Epithelial cell of esophagus (primary cell): ENCODE measurements at regions not wholly inside any gene's neighbourhood (a gene's known extent, or its start where the extent isn't known, plus 50 kb on each side); places are given as distances from the start of the nearest gene placed in this dataset.
A peak's percentile ranks its signal among the peaks of the same experiment; 100 is the strongest.

Source experiments
- DNase-seq: peaks from one replicate; pipeline ENCODE4 v3.0.0; 2010; ENCODE audit warnings: low read depth
- H3K4me3 ChIP-seq: 2 replicates; pipeline ENCODE4 v1.5.1; 2011; ENCODE audit warnings: mild to moderate bottlenecking, low read length, control low read depth
- TF ChIP-seq, protein P1 (sequence below): IDR thresholded peaks from 2 replicates; pipeline ENCODE4 v1.5.1; 2011; ENCODE audit warnings: low read depth, mild to moderate bottlenecking, low read length, control low read depth, inconsistent platforms; ENCODE audit not compliant: insufficient read depth; ENCODE audit errors: missing control alignments

DNA sequence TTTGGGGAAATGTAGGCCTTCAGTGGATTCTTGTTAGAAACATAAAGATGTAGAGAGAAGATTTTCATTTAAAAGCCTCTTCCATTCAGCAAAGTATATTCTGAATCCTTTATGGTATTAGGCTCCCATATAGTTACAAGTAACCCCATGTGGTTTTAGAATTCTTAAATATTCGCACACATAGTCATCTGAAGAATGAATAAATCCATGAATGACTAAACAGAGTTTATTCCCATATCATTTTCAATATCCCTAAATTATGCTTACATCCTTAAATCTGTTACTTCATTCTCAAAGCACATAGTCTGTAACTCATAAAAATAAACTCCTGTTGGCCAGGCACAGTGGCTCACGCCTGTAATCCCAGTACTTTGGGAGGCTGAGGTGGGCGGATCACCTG lies 962.1 kb downstream of the KCNJ18 start:
- DNase-seq = no peak
- TF ChIP-seq, protein P1, sequence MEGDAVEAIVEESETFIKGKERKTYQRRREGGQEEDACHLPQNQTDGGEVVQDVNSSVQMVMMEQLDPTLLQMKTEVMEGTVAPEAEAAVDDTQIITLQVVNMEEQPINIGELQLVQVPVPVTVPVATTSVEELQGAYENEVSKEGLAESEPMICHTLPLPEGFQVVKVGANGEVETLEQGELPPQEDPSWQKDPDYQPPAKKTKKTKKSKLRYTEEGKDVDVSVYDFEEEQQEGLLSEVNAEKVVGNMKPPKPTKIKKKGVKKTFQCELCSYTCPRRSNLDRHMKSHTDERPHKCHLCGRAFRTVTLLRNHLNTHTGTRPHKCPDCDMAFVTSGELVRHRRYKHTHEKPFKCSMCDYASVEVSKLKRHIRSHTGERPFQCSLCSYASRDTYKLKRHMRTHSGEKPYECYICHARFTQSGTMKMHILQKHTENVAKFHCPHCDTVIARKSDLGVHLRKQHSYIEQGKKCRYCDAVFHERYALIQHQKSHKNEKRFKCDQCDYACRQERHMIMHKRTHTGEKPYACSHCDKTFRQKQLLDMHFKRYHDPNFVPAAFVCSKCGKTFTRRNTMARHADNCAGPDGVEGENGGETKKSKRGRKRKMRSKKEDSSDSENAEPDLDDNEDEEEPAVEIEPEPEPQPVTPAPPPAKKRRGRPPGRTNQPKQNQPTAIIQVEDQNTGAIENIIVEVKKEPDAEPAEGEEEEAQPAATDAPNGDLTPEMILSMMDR = no peak

DNA sequence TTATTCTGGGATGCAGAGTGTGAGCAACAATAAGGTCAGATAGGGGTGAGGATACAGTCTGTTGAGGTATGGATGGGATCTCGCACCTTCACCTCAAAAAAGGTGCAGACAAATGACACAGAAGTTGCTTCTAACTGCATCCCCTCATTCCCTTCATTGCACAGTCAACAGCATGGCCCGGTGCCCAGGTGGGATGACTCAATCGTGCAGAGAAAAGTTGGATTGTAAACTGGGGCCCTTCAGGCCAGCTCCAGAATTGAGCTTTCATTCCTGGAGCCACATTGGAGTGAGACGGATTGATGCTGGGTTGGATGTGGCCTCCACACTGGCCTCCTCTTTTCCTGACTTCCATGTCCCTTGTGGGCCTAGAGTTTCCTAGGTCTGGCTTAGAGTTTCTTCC lies 977.4 kb downstream of the KCNJ18 start:
- peak; percentile 1 for DNase-seq
- TF ChIP-seq, protein P1 = no peak
- no peak overlapping the region for H3K4me3 ChIP-seq

More for the DNA sequence above, 962.1 kb downstream of the KCNJ18 start:
- no peak overlapping the region for H3K4me3 ChIP-seq

DNA sequence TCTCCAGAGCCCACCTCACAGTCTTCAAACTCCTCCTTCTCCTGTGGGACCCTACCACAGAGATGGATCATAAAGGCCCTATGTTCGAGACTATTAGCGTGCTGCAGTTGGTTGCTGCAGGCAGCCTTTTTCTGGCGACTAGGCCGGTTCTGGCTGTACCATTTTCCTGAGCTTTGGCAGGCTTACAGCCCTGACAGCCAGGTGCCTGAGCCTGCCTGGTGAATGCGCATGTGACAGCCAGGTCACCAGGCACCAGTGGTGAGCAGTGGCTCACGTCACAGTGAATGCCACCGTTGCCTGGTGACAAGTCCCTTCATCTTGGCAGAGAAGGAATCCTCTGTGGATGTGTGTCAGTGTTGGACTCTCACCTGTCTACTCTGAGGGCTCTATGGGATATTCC lies 978.8 kb downstream of the KCNJ18 start:
- DNase-seq = no peak
- TF ChIP-seq, protein P1 = no peak
- no peak overlapping the region for H3K4me3 ChIP-seq

DNA sequence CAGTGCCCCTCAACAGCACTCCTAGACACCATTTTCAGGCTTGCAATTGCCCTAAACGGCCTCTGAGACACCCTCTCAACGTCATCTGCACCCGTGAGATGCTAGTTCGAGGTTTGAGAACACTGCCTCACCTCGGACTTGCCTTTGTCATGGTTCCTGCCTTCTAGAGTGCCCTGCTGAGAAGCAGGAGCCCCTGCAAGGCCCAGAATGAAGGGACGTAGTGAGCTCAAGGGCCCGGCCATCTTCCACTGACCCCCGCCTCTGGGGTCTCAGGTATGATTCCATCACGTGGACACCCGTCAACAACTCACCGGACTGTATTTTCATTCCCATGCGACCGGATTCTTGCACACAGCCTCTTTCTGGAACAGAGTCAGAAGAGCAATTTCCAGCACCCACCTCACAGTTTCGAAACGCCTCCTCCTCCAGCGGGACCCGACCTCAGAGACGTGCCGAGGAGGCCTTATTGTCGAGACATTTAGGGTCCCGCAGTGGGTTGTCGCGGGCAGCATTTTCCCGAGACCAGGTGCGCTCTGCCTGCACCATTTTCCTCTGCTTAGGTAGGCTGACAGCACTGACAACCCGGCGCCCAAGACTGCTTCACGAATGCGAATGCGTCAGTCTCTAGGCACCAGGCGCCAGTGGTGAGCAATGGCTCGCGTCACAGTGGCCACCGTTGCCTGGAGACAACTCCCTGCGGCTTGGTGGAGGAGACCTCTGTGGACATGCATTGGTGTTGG lies 999.9 kb downstream of the KCNJ18 start:
- H3K4me3 ChIP-seq = no peak overlapping the region
- TF ChIP-seq, protein P1 = no peak
- DNase-seq = no peak

DNA sequence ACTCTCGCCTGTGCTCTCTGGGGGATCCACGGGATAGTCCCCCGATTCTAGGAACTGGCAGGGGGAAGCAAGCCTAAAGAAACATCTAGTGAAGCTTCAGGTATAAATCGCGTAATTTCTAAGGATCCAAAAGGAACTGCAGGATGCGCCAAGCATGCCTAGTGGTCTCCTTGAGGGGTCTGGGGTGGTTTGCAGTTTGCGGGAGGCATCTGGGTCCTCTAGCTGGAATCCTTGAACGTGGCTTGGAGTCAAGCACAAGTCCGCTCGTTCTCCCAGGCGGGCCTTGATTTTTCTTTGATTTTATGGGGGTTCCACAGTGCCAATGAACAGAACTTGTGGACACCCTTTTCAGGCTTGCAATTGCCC lies 1000.5 kb downstream of the KCNJ18 start:
- H3K4me3 ChIP-seq = no peak overlapping the region
- TF ChIP-seq, protein P1 = no peak
- no peak for DNase-seq

DNA sequence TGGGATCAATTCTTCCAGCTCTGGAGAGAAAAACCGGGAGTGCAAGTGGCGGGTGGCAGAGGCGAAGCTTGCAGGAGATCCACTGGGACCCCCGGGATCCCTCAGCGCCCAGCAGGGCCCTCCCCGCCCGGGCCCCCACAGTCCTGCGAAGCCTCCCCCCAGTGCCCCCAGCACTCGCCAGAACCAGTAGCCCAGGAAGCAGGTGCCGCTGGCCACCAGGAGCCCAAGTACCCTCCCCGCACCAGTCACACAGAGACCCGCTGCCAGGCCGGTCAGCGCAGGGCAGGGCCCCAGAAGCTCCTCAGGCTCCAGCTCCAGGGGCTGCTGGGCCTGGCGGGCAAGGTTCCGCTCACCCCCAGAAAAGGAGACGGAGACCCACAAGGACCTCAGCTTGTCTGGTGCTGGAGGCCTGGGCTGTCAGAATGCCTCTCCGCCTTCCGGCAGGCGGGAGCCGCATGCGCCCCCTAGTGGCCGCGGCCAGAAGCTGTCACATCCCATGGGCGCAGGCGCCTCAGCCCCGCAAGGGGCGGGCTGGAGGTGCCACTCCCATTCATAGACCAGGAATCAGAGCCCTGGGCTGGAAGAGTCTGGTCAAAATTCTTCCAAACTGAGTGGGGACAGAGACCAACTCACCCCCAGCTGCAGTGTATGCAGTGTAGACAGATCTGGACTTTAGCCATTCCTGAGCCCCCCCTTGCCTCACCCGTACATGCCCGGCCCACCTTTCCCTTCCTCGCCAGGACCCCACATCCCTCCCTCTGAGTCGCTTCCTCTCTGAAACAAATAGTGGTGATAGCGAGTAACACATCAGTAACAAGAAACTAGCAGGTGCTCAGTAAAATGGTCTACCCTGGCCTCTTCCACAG lies 1002.3 kb downstream of the KCNJ18 start:
- TF ChIP-seq, protein P1 = no peak
- H3K4me3 ChIP-seq = no peak overlapping the region
- DNase-seq = no peak
